Astrocyte of the cerebellum (primary cell): ENCODE measurements at regions not wholly inside any gene's neighbourhood (a gene's known extent, or its start where the extent isn't known, plus 50 kb on each side); places are given as distances from the start of the nearest gene placed in this dataset.

Experiments
- DNase-seq: peaks from one replicate; pipeline ENCODE4 v3.0.0-alpha.2; 2011; ENCODE audit warnings: low read depth
- H3K4me3 ChIP-seq: 2 replicates; pipeline ENCODE4 v1.5.1; 2011; ENCODE audit warnings: mild to moderate bottlenecking, low read depth, low read length, moderate library complexity
- CTCF ChIP-seq: IDR thresholded peaks from 2 replicates; pipeline ENCODE4 v1.5.1; 2012; ENCODE audit warnings: low read length, low read depth, moderate library complexity, mild to moderate bottlenecking; ENCODE audit errors: missing control alignments
- in situ Hi-C: cut with HindIII; loops from 2 replicates; pipeline ENCODE4 v1.10.0; 2017; ENCODE audit warnings: low sequenced_read_pairs

GRCh38 chr15:95758851-95759250 is 571.6 kb upstream of the NR2F2 start:
- in situ Hi-C loops = no loop called here
- no peak for TF ChIP-seq CTCF

DNA sequence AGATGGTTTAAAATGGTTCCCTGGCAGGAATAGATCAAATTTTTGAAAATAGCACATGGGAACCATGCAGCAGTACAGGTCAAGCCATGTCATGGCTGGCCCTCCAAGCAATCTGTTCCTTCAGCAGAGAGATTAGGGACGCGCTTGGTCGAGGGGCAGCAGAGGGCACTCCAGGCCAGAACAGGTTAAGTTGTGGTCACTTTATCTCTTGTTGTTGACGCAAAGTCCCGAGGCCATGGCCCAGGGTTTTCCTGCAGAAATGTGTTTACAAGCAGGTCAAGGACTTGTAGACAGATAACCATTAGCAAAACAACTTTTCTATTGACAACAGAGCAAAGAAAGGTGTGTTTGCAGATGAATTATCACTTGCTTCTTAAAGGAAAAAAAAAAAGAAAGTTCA is 570.0 kb upstream of the NR2F2 start:
- no peak for TF ChIP-seq CTCF
- no peak for DNase-seq
- in situ Hi-C loops = no loop called here
- H3K4me3 ChIP-seq = no peak overlapping the region

More at GRCh38 chr15:95758851-95759250, 571.6 kb upstream of the NR2F2 start:
- H3K4me3 ChIP-seq = no peak overlapping the region
- DNase-seq = no peak

GRCh38 chr15:95761501-95762165 is 568.9 kb upstream of the NR2F2 start:
- no peak overlapping the region for H3K4me3 ChIP-seq
- in situ Hi-C loops = no loop called here
- TF ChIP-seq CTCF = no peak
- no peak for DNase-seq

- DNase-seq = no peak
These were observed 567.1 kb upstream of the NR2F2 start for GRCh38 chr15:95763426-95763825.

GRCh38 chr15:95765161-95765560 is 565.3 kb upstream of the NR2F2 start:
- no peak for TF ChIP-seq CTCF
- no peak for DNase-seq
- no peak overlapping the region for H3K4me3 ChIP-seq
- in situ Hi-C loops = no loop called here

More at GRCh38 chr15:95763426-95763825, 567.1 kb upstream of the NR2F2 start:
- no peak for TF ChIP-seq CTCF
- no peak overlapping the region for H3K4me3 ChIP-seq
- in situ Hi-C loops = no loop called here

- in situ Hi-C loops = no loop called here
- no peak for TF ChIP-seq CTCF
- DNase-seq = peak; percentile 1
- no peak overlapping the region for H3K4me3 ChIP-seq
These were observed 560.3 kb upstream of the NR2F2 start for GRCh38 chr15:95770196-95770595.

- no peak for DNase-seq
- TF ChIP-seq CTCF = no peak
- in situ Hi-C loops = no loop called here
- no peak overlapping the region for H3K4me3 ChIP-seq
These were observed 557.5 kb upstream of the NR2F2 start for GRCh38 chr15:95772982-95773381.
